ENCODE measurements at regions not wholly inside any gene's neighbourhood (a gene's known extent, or its start where the extent isn't known, plus 50 kb on each side); places are given as distances from the start of the nearest gene placed in this dataset.

DNA sequence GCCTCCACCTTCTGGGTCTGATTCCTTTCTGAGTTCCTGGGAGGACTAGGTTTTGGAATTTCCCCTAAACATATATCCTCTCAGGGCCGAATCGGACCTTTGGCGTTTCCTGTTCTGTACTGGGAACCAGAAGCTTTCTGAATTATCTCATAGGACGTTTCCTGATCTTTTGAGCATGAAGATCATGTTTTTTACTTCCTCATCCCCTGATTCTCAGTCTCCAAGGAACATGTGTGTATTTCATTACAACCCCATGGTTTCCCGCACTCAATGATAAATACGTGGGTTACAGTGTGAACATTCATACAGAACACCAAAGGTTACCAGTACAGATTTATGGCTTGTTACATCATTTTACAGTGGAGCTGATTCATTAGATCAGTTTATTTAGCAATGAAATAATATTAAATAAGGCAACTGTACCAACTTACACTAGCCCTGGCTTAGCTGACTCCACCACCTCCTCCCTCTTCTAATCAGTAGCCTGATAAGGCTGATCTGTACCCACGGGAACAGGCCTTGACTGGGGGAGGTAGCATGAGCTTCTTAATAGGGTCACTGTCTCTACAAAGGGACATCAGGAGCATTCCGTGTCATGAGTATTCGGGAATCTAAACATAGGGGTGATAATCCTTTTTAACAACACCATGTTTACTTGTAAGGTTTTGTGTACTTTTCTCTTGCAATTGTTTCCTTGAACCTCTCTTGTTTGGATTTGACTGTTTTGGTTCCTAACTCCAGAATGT is 57.8 kb upstream of the ERRFI1 start:
- DNase-seq: no peak

DNA sequence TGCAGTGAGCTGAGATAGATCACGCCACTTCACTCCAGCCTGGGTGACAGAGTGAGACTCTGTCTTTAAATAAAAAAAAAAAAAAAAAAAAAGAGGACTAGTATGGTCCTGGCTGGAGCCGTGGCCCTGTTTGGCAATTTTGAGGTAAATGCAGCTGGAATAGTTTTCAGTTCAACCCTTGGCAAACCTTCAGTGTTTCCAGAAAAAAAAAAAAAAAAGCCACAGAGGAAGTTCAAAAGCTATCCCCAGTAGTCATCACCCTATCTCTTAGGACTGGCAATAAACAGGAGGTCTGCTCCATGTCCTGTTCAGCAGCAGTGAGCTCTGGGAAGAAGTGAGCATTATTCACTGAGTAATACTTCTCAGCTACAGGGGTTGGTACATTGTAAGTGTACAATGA is 56.8 kb upstream of the ERRFI1 start:
- DNase-seq: no peak

DNA sequence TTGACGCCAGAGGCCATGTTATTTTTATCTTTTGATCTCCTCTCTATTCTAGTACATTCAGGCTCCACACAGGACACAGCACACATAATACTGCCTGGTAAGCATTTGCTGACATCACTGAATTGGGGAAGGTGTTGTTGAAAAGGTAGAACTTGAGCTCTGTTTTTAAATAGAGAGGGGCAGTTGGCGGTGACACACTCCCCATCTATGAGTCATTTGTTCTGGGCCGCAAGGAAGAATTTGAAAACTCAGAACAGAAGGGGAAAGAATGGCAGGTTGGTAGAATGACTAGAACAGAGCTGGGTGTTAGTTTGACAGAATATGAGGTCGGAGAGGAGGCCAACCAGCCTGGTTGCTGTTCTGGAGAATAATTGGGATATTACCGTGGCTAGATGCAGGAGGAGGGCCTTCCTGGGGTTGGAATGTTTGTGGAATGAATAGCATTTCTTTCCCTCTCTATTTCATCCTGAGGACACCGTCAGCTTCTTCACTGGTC is 52.1 kb upstream of the ERRFI1 start:
- DNase-seq: no peak

DNA sequence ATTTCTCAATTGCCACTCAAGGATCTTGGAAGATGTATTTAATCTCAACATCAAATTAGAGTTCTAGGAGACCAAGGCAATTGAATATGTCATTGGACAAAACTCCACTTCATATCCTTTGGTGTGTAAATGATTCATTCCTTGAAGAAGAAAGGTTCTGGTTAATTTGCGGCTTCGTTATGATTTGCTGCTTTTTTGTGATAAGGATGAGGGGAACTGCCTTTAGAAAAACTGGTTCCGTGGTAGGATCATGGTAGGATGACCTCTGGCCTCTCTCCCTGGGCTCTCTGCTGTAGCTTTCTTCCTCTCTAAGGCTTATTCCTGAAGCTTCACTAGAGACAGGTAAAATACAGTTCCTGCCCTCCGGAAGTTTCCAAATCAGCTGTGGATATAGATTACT is 51.5 kb upstream of the ERRFI1 start:
- DNase-seq: no peak

DNA sequence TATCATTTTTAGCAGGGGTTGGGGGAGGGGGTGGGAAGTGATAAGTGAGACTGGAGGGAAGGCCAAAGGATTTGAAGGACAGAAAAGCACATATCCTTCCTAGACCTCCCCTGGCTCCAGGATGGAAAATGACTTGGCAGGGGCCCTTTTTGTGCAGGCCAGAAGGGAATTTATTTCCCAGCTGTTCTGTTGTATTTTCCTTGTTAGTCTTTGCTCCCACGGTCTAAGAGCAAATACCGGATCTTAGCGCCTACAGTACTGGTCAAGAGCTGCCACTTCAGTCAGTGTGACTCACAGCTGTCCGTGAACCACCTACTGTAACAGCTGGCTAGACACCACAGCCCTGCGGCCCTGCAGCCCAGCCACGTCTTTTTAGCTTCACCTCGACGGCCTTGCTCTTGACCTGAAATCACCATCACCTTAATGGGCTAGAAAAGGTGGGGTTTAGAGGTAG is 51.0 kb upstream of the ERRFI1 start:
- DNase-seq: no peak

DNA sequence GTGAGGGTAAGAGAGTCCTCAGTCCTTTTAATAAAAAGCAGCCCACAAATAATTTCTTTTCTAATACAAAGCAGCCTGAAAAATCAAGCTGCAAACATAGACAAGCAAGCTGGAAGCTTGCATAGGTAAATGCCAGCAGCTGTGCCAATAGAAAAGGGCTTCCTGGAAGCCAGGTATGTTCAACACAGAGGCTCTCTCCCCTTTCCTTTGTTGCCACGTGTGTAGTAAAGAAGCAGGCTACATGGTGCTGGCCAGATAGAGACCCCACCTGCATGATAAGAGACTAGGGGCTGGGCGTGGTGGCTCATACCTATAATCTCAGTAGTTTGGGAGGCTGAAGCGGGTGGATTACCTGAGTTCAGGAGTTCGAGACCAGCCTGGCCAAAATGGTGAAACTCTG is 50.1 kb upstream of the ERRFI1 start:
- DNase-seq: no peak
